ENCODE measurements at regions not wholly inside any gene's neighbourhood (a gene's known extent, or its start where the extent isn't known, plus 50 kb on each side); places are given as distances from the start of the nearest gene placed in this dataset.

DNA sequence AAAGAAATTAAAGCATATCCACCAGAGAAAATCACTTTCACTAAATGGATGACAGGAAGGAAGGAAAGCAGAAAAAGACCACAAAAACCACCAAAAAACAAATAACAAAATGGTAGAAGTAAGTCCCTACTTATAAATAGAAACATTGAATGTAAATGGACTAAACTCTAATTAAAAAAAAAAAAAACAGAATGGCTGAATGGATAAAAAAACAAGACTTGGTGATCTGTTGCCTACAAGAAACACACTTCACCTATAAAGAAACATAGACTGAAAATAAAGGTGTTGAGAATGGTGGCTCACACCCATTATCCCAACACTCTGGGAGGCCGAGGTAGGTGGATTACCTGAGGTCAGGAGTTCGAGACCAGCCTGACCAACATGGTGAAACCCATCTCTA lies 122.9 kb downstream of the HMHB1 start:
- TF ChIP-seq, protein P1, sequence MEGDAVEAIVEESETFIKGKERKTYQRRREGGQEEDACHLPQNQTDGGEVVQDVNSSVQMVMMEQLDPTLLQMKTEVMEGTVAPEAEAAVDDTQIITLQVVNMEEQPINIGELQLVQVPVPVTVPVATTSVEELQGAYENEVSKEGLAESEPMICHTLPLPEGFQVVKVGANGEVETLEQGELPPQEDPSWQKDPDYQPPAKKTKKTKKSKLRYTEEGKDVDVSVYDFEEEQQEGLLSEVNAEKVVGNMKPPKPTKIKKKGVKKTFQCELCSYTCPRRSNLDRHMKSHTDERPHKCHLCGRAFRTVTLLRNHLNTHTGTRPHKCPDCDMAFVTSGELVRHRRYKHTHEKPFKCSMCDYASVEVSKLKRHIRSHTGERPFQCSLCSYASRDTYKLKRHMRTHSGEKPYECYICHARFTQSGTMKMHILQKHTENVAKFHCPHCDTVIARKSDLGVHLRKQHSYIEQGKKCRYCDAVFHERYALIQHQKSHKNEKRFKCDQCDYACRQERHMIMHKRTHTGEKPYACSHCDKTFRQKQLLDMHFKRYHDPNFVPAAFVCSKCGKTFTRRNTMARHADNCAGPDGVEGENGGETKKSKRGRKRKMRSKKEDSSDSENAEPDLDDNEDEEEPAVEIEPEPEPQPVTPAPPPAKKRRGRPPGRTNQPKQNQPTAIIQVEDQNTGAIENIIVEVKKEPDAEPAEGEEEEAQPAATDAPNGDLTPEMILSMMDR (IDR thresholded peaks at IDR 0.05): no peak
- TF ChIP-seq POLR2A (IDR thresholded peaks at IDR 0.05): no peak
